Cardiac muscle cell (in vitro differentiated cells and primary cell): ENCODE measurements at regions not wholly inside any gene's neighbourhood (a gene's known extent, or its start where the extent isn't known, plus 50 kb on each side); places are given as distances from the start of the nearest gene placed in this dataset.
A peak's percentile ranks its signal among the peaks of the same experiment; 100 is the strongest.

Source experiments
- DNase-seq, 2 donors: peaks; one replicate each; pipeline versions ENCODE4 v3.0.0 to v3.0.0-alpha.2; 2010 to 2017; ENCODE audit warnings: low read depth in 1 of 2, low spot score in 1 of 2
- H3K27ac ChIP-seq: fragments of 200-600 bp; sonication (generic); 2 replicates; pipeline ENCODE4 v1.5.1; 2016
- H3K27me3 ChIP-seq: fragments of 200-600 bp; sonication (generic); 2 replicates; pipeline ENCODE4 v1.6.0; 2016; ENCODE audit warnings: control low read depth
- H3K36me3 ChIP-seq: fragments of 200-600 bp; sonication (generic); 2 replicates; pipeline ENCODE4 v1.5.1; 2016; ENCODE audit warnings: control low read depth
- H3K4me1 ChIP-seq: fragments of 200-600 bp; sonication (generic); 2 replicates; pipeline ENCODE4 v1.8.1; 2017; ENCODE audit warnings: low read depth, mild to moderate bottlenecking, mixed run types
- H3K4me3 ChIP-seq: fragments of 200-600 bp; sonication (generic); 2 replicates; pipeline ENCODE4 v1.5.1; 2016; ENCODE audit warnings: mild to moderate bottlenecking
- H3K9me3 ChIP-seq: fragments of 200-600 bp; sonication (generic); 2 replicates; pipeline ENCODE4 v1.5.1; 2017; ENCODE audit warnings: low read depth, mild to moderate bottlenecking, control low read depth
- TF ChIP-seq, protein P1 (sequence below): IDR thresholded peaks from 2 replicates; pipeline ENCODE4 v1.5.1; 2012; ENCODE audit warnings: low read depth, mild to moderate bottlenecking, low read length

DNA sequence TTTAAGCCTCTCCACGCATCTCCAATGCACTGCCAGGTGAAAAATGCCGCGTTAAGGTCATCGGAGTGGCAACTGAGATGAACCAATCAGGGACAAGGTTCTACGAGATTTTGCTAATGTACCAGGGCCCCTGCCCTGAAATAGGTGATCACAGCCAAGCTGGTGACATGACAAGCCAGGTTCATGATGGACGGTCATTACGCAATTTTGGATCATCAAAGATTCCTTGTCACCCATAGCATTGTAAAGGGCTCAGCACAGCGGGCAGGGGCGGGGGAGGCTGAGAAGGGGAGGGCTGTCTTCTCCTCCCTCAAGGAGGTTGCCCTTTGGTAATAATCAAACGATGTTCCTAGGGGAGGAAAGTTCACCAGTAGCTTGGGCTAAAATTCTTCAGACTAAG is 475.5 kb downstream of the NPHP4 start:
- no peak overlapping the region for H3K4me3 ChIP-seq
- no peak overlapping the region for H3K27ac ChIP-seq
- H3K4me1 ChIP-seq = no peaks in the 10 kb centered on the region
- no peaks in the 10 kb centered on the region for H3K9me3 ChIP-seq
- TF ChIP-seq, protein P1, sequence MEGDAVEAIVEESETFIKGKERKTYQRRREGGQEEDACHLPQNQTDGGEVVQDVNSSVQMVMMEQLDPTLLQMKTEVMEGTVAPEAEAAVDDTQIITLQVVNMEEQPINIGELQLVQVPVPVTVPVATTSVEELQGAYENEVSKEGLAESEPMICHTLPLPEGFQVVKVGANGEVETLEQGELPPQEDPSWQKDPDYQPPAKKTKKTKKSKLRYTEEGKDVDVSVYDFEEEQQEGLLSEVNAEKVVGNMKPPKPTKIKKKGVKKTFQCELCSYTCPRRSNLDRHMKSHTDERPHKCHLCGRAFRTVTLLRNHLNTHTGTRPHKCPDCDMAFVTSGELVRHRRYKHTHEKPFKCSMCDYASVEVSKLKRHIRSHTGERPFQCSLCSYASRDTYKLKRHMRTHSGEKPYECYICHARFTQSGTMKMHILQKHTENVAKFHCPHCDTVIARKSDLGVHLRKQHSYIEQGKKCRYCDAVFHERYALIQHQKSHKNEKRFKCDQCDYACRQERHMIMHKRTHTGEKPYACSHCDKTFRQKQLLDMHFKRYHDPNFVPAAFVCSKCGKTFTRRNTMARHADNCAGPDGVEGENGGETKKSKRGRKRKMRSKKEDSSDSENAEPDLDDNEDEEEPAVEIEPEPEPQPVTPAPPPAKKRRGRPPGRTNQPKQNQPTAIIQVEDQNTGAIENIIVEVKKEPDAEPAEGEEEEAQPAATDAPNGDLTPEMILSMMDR = no peak
- H3K36me3 ChIP-seq = no peaks in the 10 kb centered on the region
- DNase-seq = no peak
- peaks cover 12% of the 10 kb centered on the region for H3K27me3 ChIP-seq

DNA sequence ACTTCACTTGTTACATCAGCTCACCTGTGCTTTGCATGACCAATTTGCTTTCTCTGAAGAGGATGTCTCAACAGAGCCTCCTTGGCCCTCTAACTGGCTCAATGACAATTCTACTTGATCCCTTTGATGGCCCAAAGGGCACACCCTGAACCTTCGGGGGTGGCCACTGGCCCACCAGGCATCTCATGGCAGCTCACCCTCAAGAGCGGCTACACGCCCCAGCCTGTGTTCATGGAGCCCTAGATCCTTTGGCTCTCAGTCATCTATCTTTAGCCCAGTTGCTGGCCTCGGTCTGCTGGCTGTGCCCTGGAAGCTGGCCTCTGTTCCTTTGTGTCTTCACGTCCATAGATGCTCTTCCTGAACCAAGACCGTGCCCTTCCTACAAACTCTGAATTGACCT is 476.7 kb downstream of the NPHP4 start:
- Histone ChIP-seq H3K4me3 (no peak overlapping the region), H3K27me3 (peaks cover 24% of the 10 kb centered on the region), H3K9me3 (no peaks in the 10 kb centered on the region), H3K36me3 (no peaks in the 10 kb centered on the region), H3K4me1 (no peaks in the 10 kb centered on the region), H3K27ac (no peak overlapping the region)
- DNase-seq = no peak
- TF ChIP-seq, protein P1 = no peak

DNA sequence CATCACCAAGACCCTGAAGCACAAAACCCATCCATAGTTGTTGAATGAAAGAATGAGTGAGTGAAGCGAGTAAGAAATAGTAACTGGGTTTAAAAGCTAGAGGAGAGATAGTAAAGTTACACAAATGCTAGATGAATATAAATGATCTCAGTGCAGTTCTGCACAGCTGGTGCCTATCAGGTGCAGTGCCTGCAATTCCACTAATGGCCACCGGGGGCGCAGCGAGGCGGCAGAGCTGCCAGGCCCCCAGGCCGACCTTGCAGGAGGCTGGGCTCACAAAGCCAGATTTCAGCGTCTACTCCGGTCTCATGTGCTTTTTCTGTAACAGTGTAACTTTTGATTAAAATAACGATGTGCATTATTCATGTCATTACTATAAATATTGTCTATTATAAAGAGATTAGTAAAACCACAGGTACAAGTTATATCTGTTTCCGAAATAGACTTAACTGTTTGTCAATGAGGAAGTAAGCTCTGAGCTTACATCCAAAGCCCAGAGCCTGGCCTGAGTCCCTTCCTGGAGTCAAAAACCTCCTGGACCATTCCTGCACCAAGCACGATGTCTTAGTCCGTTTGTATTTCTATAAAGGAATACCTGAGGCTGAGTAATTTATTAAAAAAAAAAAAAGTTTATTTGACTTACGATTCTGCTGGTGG is 477.6 kb downstream of the NPHP4 start:
- no peaks in the 10 kb centered on the region for H3K4me1 ChIP-seq
- no peak overlapping the region for H3K27ac ChIP-seq
- TF ChIP-seq, protein P1 = peak; percentile 100
- H3K27me3 ChIP-seq = peaks cover 29% of the 10 kb centered on the region
- peak; percentile 46 to 75 for DNase-seq
- H3K36me3 ChIP-seq = no peaks in the 10 kb centered on the region
- no peak overlapping the region for H3K4me3 ChIP-seq
- no peaks in the 10 kb centered on the region for H3K9me3 ChIP-seq

DNA sequence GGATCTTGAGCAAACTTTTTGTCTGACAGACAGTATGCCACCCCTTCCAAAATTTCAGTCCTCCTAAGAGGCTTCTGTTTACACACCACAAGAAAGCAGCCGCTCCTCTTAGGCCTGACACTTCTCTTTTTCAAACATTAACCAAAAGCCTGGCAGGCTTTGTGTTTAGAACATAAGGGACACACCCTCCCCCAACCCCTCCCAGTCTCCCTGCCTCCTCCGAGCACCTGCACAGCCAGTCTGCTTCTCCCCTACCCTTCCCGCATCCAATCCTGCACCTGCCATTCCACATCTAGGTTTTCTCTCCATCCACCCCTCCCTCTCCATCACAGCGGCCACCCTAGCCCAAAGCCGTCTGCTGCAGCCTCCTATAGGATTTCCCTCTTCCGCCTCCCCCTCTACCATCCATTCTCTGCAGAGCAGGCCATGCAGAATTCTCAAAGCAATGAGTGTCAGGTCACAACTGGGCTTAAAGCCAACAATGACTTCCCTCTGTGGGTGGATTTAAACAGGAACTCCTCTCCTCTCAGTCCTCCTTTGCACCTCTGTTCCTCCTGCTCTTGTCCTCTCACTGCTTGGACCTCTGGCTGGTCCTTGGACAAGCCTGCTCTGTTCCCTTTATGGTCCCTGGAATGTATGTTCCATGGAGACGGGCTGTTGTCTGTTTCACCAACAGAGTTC is 478.2 kb downstream of the NPHP4 start:
- Histone ChIP-seq H3K4me1 (no peaks in the 10 kb centered on the region), H3K36me3 (no peaks in the 10 kb centered on the region), H3K27me3 (peaks cover 29% of the 10 kb centered on the region), H3K4me3 (no peak overlapping the region), H3K9me3 (no peaks in the 10 kb centered on the region), H3K27ac (no peak overlapping the region)
- TF ChIP-seq, protein P1 = no peak
- DNase-seq = no peak

GRCh38 chr1:5513179-5513578 is 479.0 kb downstream of the NPHP4 start:
- TF ChIP-seq, protein P1 = no peak
- no peak for DNase-seq

More at GRCh38 chr1:5513179-5513578, 479.0 kb downstream of the NPHP4 start:
- Histone ChIP-seq H3K27me3 (peaks cover 29% of the 10 kb centered on the region), H3K36me3 (no peaks in the 10 kb centered on the region), H3K9me3 (no peaks in the 10 kb centered on the region), H3K4me1 (no peaks in the 10 kb centered on the region), H3K27ac (no peak overlapping the region), H3K4me3 (no peak overlapping the region)
